ENCODE measurements at regions not wholly inside any gene's neighbourhood (a gene's known extent, or its start where the extent isn't known, plus 50 kb on each side); places are given as distances from the start of the nearest gene placed in this dataset.
A peak's percentile ranks its signal among the peaks of the same experiment; 100 is the strongest.

DNA sequence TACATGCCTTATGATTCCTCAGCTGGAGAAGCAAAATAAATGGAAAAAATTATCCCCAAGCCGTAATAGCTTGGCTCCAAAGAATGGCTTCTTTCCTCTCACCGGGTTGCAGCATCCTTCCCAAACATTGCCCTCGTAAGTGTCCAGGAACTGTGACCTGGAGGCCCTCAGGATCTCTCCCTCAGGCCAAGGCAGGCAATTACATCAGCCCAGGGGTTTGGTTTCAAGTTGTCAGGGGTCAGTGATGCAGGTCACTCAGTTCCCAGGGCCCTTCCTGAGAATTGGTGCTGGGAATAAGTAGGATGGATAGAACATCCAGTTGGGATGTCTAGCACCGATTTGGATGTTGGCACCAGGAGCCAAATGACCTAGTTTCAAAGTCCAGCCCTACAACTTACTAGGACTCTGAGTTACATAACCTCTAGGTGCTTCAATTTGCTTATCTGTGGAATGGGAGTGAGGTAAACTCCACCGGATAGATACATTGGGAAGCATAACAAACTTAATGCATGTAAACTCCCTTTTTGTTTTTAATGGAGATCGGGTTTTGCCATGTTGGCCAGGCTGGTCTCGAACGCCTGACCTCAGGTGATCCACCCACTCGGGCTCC lies 133.5 kb upstream of the DAP start:
- DNase-seq (ENCODE audit: low read depth in 2 of 2) = peak in 1 of 2 donors; percentile 10
- Histone ChIP-seq H3K27ac (ENCODE audit: insufficient read depth, low read length) (no peak overlapping the region), H3K4me2 (ENCODE audit: extremely low read depth, insufficient read depth, low read length) (no peak overlapping the region), H3K9me3 (ENCODE audit: control insufficient read depth, insufficient read depth, low read depth, low read length) (no peaks in the 10 kb centered on the region), H4K20me1 (ENCODE audit: control insufficient read depth, extremely low read depth, insufficient read depth, low read length) (no peaks in the 10 kb centered on the region), H2AFZ (ENCODE audit: low read length) (no peak overlapping the region), H3K36me3 (ENCODE audit: control insufficient read depth, insufficient read depth, low read length) (no peaks in the 10 kb centered on the region), H3K27me3 (ENCODE audit: control insufficient read depth, insufficient read depth, low read length) (no peaks in the 10 kb centered on the region), H3K9ac (ENCODE audit: insufficient read depth, low read length) (no peak overlapping the region), H3K79me2 (ENCODE audit: control insufficient read depth, insufficient read depth, low read length) (no peaks in the 10 kb centered on the region), H3K4me1 (ENCODE audit: control insufficient read depth, extremely low read depth, insufficient read depth, low read length) (no peaks in the 10 kb centered on the region), H3K4me3 (replicated peaks in 1 of 4; ENCODE audit: control extremely low read depth in 1 of 4, insufficient read depth in 1 of 4, low read depth in 3 of 4, low read length in 4 of 4) (no peak overlapping the region)
- TF ChIP-seq EZH2 (IDR thresholded peaks at IDR 0.05; ENCODE audit: low read length, missing control alignments) = no peak
- TF ChIP-seq, protein P1, sequence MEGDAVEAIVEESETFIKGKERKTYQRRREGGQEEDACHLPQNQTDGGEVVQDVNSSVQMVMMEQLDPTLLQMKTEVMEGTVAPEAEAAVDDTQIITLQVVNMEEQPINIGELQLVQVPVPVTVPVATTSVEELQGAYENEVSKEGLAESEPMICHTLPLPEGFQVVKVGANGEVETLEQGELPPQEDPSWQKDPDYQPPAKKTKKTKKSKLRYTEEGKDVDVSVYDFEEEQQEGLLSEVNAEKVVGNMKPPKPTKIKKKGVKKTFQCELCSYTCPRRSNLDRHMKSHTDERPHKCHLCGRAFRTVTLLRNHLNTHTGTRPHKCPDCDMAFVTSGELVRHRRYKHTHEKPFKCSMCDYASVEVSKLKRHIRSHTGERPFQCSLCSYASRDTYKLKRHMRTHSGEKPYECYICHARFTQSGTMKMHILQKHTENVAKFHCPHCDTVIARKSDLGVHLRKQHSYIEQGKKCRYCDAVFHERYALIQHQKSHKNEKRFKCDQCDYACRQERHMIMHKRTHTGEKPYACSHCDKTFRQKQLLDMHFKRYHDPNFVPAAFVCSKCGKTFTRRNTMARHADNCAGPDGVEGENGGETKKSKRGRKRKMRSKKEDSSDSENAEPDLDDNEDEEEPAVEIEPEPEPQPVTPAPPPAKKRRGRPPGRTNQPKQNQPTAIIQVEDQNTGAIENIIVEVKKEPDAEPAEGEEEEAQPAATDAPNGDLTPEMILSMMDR (conservative IDR thresholded peaks at IDR 0.05 in 1 of 2, IDR thresholded peaks at IDR 0.05 in 1 of 2; ENCODE audit: low read depth in 1 of 2, low read length in 2 of 2) = no peak

- Histone ChIP-seq H3K9me3 (ENCODE audit: control insufficient read depth, insufficient read depth, low read depth, low read length) (no peaks in the 10 kb centered on the region), H3K4me3 (replicated peaks in 1 of 4; ENCODE audit: control extremely low read depth in 1 of 4, insufficient read depth in 1 of 4, low read depth in 3 of 4, low read length in 4 of 4) (no peak overlapping the region), H3K4me1 (ENCODE audit: control insufficient read depth, extremely low read depth, insufficient read depth, low read length) (no peaks in the 10 kb centered on the region), H3K27ac (ENCODE audit: insufficient read depth, low read length) (no peak overlapping the region), H3K9ac (ENCODE audit: insufficient read depth, low read length) (no peak overlapping the region), H3K79me2 (ENCODE audit: control insufficient read depth, insufficient read depth, low read length) (no peaks in the 10 kb centered on the region), H2AFZ (ENCODE audit: low read length) (no peak overlapping the region), H3K27me3 (ENCODE audit: control insufficient read depth, insufficient read depth, low read length) (no peaks in the 10 kb centered on the region), H4K20me1 (ENCODE audit: control insufficient read depth, extremely low read depth, insufficient read depth, low read length) (no peaks in the 10 kb centered on the region), H3K36me3 (ENCODE audit: control insufficient read depth, insufficient read depth, low read length) (no peaks in the 10 kb centered on the region), H3K4me2 (ENCODE audit: extremely low read depth, insufficient read depth, low read length) (no peak overlapping the region)
- DNase-seq (ENCODE audit: low read depth in 2 of 2) = no peak
- TF ChIP-seq, protein P1 (conservative IDR thresholded peaks at IDR 0.05 in 1 of 2, IDR thresholded peaks at IDR 0.05 in 1 of 2; ENCODE audit: low read depth in 1 of 2, low read length in 2 of 2) = no peak
- TF ChIP-seq EZH2 (IDR thresholded peaks at IDR 0.05; ENCODE audit: low read length, missing control alignments) = no peak
These were observed 131.8 kb upstream of the DAP start for GRCh38 chr5:10892911-10893215.

DNA sequence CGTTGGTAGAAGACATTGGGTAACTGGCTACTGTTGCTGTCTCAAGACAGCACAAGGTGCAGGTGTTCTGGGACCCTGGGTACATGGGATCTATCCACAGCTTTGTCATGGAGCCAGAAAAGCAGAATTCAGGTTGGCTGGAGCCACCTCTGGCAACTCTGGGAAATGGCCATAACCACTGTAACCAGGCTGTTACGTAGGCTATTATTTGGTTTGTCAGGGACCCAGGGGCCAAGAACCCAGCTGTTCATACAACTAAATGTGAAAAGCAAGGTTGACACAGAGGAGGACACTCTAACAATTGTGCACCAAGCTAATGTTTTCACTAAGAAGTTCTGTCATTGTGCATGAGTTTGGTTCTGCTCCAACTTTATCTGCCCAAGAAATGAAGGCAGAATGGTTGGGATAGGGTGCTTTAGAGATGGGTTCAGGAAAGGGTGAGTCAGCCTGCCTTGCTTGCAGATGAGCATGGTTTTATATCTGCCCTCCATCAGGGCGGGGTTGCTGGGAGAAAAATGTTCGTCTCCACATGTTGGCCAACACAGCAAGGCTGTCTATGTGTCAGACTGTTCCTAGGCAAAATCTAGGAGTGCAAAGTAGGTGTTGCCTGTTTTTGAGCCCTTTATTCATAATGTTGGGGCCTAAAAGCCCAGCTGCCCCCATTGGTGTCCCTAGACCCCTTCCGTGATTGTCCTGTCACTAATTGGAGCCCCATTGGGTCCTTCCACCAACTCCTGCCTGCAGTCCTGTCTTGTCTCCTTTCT lies 131.3 kb upstream of the DAP start:
- Histone ChIP-seq H3K9ac (ENCODE audit: insufficient read depth, low read length) (no peak overlapping the region), H4K20me1 (ENCODE audit: control insufficient read depth, extremely low read depth, insufficient read depth, low read length) (no peaks in the 10 kb centered on the region), H3K4me1 (ENCODE audit: control insufficient read depth, extremely low read depth, insufficient read depth, low read length) (no peaks in the 10 kb centered on the region), H3K4me2 (ENCODE audit: extremely low read depth, insufficient read depth, low read length) (no peak overlapping the region), H3K4me3 (replicated peaks in 1 of 4; ENCODE audit: control extremely low read depth in 1 of 4, insufficient read depth in 1 of 4, low read depth in 3 of 4, low read length in 4 of 4) (no peak overlapping the region), H3K36me3 (ENCODE audit: control insufficient read depth, insufficient read depth, low read length) (no peaks in the 10 kb centered on the region), H3K9me3 (ENCODE audit: control insufficient read depth, insufficient read depth, low read depth, low read length) (no peaks in the 10 kb centered on the region), H3K27ac (ENCODE audit: insufficient read depth, low read length) (no peak overlapping the region), H3K79me2 (ENCODE audit: control insufficient read depth, insufficient read depth, low read length) (no peaks in the 10 kb centered on the region), H2AFZ (ENCODE audit: low read length) (no peak overlapping the region), H3K27me3 (ENCODE audit: control insufficient read depth, insufficient read depth, low read length) (no peaks in the 10 kb centered on the region)
- DNase-seq (ENCODE audit: low read depth in 2 of 2) = peak in 1 of 2 donors; percentile 45
- no peak for TF ChIP-seq EZH2 (IDR thresholded peaks at IDR 0.05; ENCODE audit: low read length, missing control alignments)
- TF ChIP-seq, protein P1 (conservative IDR thresholded peaks at IDR 0.05 in 1 of 2, IDR thresholded peaks at IDR 0.05 in 1 of 2; ENCODE audit: low read depth in 1 of 2, low read length in 2 of 2) = no peak
